Heart left ventricle (tissue), 16 donors: ENCODE measurements at regions not wholly inside any gene's neighbourhood (a gene's known extent, or its start where the extent isn't known, plus 50 kb on each side); places are given as distances from the start of the nearest gene placed in this dataset.
"Not testable (repeated sequence)": the region's sequence is repeated elsewhere in the genome, so short reads cannot be mapped to it uniquely, and the experiment has no call there.

Source experiments
- ATAC-seq, 4 donors: fragments of 200-7000 bp; cut with Tn5 transposase; one replicate each; pipeline ENCODE4 v1.9.1; 2020 to 2022; ENCODE audit warnings: moderate library complexity in 4 of 4, mild to moderate bottlenecking in 3 of 4, moderate number of reproducible peaks in 1 of 4
- DNase-seq, 5 donors: peaks; one replicate each; pipeline ENCODE4 v3.0.0-alpha.2; 2020
- H3K27ac ChIP-seq, 12 donors: fragments of 200-600 bp; sonication (generic) in 4 of 12; one replicate each; pipeline versions ENCODE4 v1.5.0 to v1.8.0; 2016 to 2022; ENCODE audit warnings: mild to moderate bottlenecking in 2 of 12
- H3K27me3 ChIP-seq, 9 donors: fragments of 200-600 bp; sonication (generic) in 2 of 9; one replicate each; pipeline versions ENCODE4 v1.5.1 to v1.8.0; 2016 to 2022; ENCODE audit warnings: mild to moderate bottlenecking in 3 of 9
- H3K36me3 ChIP-seq, 9 donors: fragments of 200-600 bp; sonication (generic) in 2 of 9; one replicate each; pipeline versions ENCODE4 v1.5.0 to v1.8.0; 2018 to 2022; ENCODE audit warnings: mild to moderate bottlenecking in 2 of 9
- H3K4me1 ChIP-seq, 12 donors: fragments of 200-600 bp; sonication (generic) in 4 of 12; one replicate each; pipeline versions ENCODE4 v1.5.0 to v1.8.0; 2016 to 2022; ENCODE audit warnings: mild to moderate bottlenecking in 3 of 12
- H3K4me3 ChIP-seq, 12 donors: fragments of 200-600 bp; sonication (generic) in 4 of 12; one replicate each; pipeline versions ENCODE4 v1.5.0 to v1.8.0; 2017 to 2022; ENCODE audit warnings: mild to moderate bottlenecking in 9 of 12, moderate library complexity in 4 of 12
- H3K9me3 ChIP-seq, 12 donors: fragments of 200-600 bp; sonication (generic) in 4 of 12; one replicate each; pipeline versions ENCODE4 v1.5.0 to v1.8.0; 2016 to 2022; ENCODE audit warnings: mild to moderate bottlenecking in 1 of 12
- CTCF ChIP-seq, 12 donors: fragments of 200-600 bp; sonication (generic) in 4 of 12; IDR thresholded peaks; one replicate each; pipeline versions ENCODE4 v1.5.0 to v1.8.0; 2018 to 2022; ENCODE audit warnings: antibody characterized with exemption in 12 of 12, mild to moderate bottlenecking in 5 of 12
- POLR2A ChIP-seq, 2 donors: fragments of 450-650 bp; IDR thresholded peaks; one replicate each; pipeline ENCODE4 v1.6.1; 2017; ENCODE audit warnings: antibody characterized with exemption in 2 of 2, mild to moderate bottlenecking in 2 of 2, moderate library complexity in 2 of 2
- WGBS, 4 donors: extraction: QIAGEN DNeasy Blood & Tissue Kit in 2 of 4; methylation state at CpG; one replicate each; pipeline versions ENCODE4 v1.1.5 to v1.1.7; 2013 to 2018; 5-methylcytosine and 5-hydroxymethylcytosine counted together
- intact Hi-C, 10 donors: fragments of 100-400 bp; cut with DNase I; formaldehyde crosslinking; loops; one replicate each; pipeline versions ENCODE4 v1.11.1 to v1.14.2; 2022
- donor health status: ischemic (EF 13 %, LVEDD 7.1; RV severe dilation, severe dysfunction).
- donor health status: healthy with polysubstance abuse.
- donor health status: DM: no; HTN: yes; CAD: no.
- donor health status: DM: no; HTN: no; CAD: no.
- donor health status: ischemic (EF 25% LVEDD 6.9; RV normal size, moderate dysfunction).
- donor health status: ischemic (EF 25% LVEDD 5.7; RV mildly dilated, moderate dysfunction).
- donor health status: healthy.
- donor health status: DM: yes; HTN: yes; CAD: no.
- donor health status: ischemic (EF 35%, LVEDD 5.7; RV mildly dilated, moderate dysfunction).
- donor health status: nonischemic (EF 11% LVEDD 7.7; RV severe dilation, severe dysfunction).
- donor health status: DM: yes; HTN: yes; CAD: no.
- donor health status: PGD.
- donor health status: ischemic (EF 29% LVEDD 5.4; RV normal size, mild dysfunction).
- donor health status: nonischemic (EF 23%, LVEDD 6.1; RV moderate dilation, normal function).

GRCh38 chr15:31503256-31503655 is 176.6 kb downstream of the KLF13 start:
- no peak for DNase-seq
- no peak for TF ChIP-seq POLR2A (IDR thresholded peaks at IDR 0.05)
- TF ChIP-seq CTCF (IDR thresholded peaks at IDR 0.05), result no peak
- no peaks in the 10 kb centered on the region for H3K9me3 ChIP-seq
- no peak overlapping the region for H3K4me3 ChIP-seq
- H3K27ac ChIP-seq, result no peak overlapping the region
- no peaks in the 10 kb centered on the region for H3K27me3 ChIP-seq
- ATAC-seq, result no peak
- intact Hi-C loops, result no loop called here
- 87 to 95% (median 89%) methylated on average over 6 of the region's 6 CpGs for WGBS, 4 donors
- no peaks in the 10 kb centered on the region for H3K36me3 ChIP-seq
- H3K4me1 ChIP-seq, result peaks cover 0 to 14% (median 7%) of the 10 kb centered on the region in 12 donors

- 84 to 88% (median 87%) methylated on average over 17 of the region's 17 CpGs for WGBS, 4 donors
- TF ChIP-seq POLR2A (IDR thresholded peaks at IDR 0.05) (no peak), CTCF (IDR thresholded peaks at IDR 0.05) (no peak)
- Histone ChIP-seq H3K27me3 (no peaks in the 10 kb centered on the region), H3K36me3 (no peaks in the 10 kb centered on the region), H3K27ac (no peak overlapping the region), H3K4me3 (no peak overlapping the region), H3K4me1 (peaks cover 0 to 14% (median 7%) of the 10 kb centered on the region in 12 donors), H3K9me3 (no peaks in the 10 kb centered on the region)
- intact Hi-C loops, result no loop called here
- no peak for ATAC-seq
- no peak for DNase-seq
Observed at GRCh38 chr15:31503758-31504461, 177.3 kb downstream of the KLF13 start.

GRCh38 chr15:31504462-31504839 is 177.8 kb downstream of the KLF13 start:
- H3K36me3 ChIP-seq, result no peaks in the 10 kb centered on the region
- H3K27ac ChIP-seq, result no peak overlapping the region
- no peaks in the 10 kb centered on the region for H3K27me3 ChIP-seq
- no peaks in the 10 kb centered on the region for H3K9me3 ChIP-seq
- WGBS, 4 donors, result 77 to 87% (median 80%) methylated on average over 3 to 7 of the region's 7 CpGs
- no peak overlapping the region for H3K4me3 ChIP-seq
- no peak for ATAC-seq
- H3K4me1 ChIP-seq, result peaks cover 0 to 14% (median 7%) of the 10 kb centered on the region in 12 donors
- no peak for DNase-seq
- intact Hi-C loops, result no loop called here
- TF ChIP-seq CTCF (IDR thresholded peaks at IDR 0.05) (no peak), POLR2A (IDR thresholded peaks at IDR 0.05) (no peak)

- ATAC-seq, DNase-seq, H3K27ac ChIP-seq, H3K27me3 ChIP-seq, H3K9me3 ChIP-seq, H3K36me3 ChIP-seq, H3K4me3 ChIP-seq, H3K4me1 ChIP-seq, intact Hi-C loops: not testable (repeated sequence)
- WGBS, 4 donors, result 73 to 90% (median 78%) methylated on average over 5 of the region's 5 CpGs
Observed at GRCh38 chr15:31507573-31507972, 180.9 kb downstream of the KLF13 start.

- WGBS, 4 donors, result 94 to 97% (median 95%) methylated on average over 10 of the region's 10 CpGs
- TF ChIP-seq CTCF (IDR thresholded peaks at IDR 0.05) (no peak), POLR2A (IDR thresholded peaks at IDR 0.05) (no peak)
- Histone ChIP-seq H3K36me3 (no peaks in the 10 kb centered on the region), H3K4me3 (no peak overlapping the region), H3K27me3 (no peaks in the 10 kb centered on the region), H3K4me1 (no peaks in the 10 kb centered on the region), H3K9me3 (no peaks in the 10 kb centered on the region), H3K27ac (no peak overlapping the region)
- intact Hi-C loops, result no loop called here
- DNase-seq (no peak), ATAC-seq (no peak)
Observed at GRCh38 chr15:31508656-31509055, 182.0 kb downstream of the KLF13 start.
